Fibroblast of lung (primary cell): ENCODE measurements at regions not wholly inside any gene's neighbourhood (a gene's known extent, or its start where the extent isn't known, plus 50 kb on each side); places are given as distances from the start of the nearest gene placed in this dataset.

Experiments
- CTCF ChIP-seq, 2 donors: IDR thresholded peaks in 1 of 2; conservative IDR thresholded peaks in 1 of 2; 1 replicate in 1 of 2; 2 replicates in 1 of 2; pipeline ENCODE4 v1.5.1; 2011 to 2012; ENCODE audit warnings: low read length in 2 of 2, control low read depth in 1 of 2, inconsistent platforms in 1 of 2, low read depth in 1 of 2, mild to moderate bottlenecking in 1 of 2
- EZH2 ChIP-seq: IDR thresholded peaks from 2 replicates; pipeline ENCODE4 v1.5.1; 2012; ENCODE audit warnings: low read length, control low read depth, mild to moderate bottlenecking; ENCODE audit errors: missing control alignments

- TF ChIP-seq CTCF (conservative IDR thresholded peaks at IDR 0.05 in 1 of 2, IDR thresholded peaks at IDR 0.05 in 1 of 2; ENCODE audit: low read depth in 1 of 2, low read length in 2 of 2) (no peak), EZH2 (no peak)
Measured at GRCh38 chr4:112901962-112902411, 147.5 kb upstream of the ANK2 start.
